ENCODE measurements at regions not wholly inside any gene's neighbourhood (a gene's known extent, or its start where the extent isn't known, plus 50 kb on each side); places are given as distances from the start of the nearest gene placed in this dataset.

GRCh38 chr9:135242406-135242805 is 154.9 kb downstream of the OLFM1 start (continued):
- TF ChIP-seq ZNF197 (CRISPR knock-in tag; IDR thresholded peaks at IDR 0.05; ENCODE audit: low read depth) (no peak), ZSCAN32 (CRISPR knock-in tag; IDR thresholded peaks at IDR 0.05) (no peak), ATF3 (IDR thresholded peaks at IDR 0.05) (no peak), ATF3 (CRISPR knock-in tag; conservative IDR thresholded peaks at IDR 0.05) (no peak)

- H3K27ac ChIP-seq (ENCODE audit: extremely low read depth, low read depth, low read length) = no peak overlapping the region
- TF ChIP-seq SFPQ (IDR thresholded peaks at IDR 0.05; ENCODE audit: low read depth, low read length) (no peak), ZC3H4 (CRISPR knock-in tag; IDR thresholded peaks at IDR 0.05; ENCODE audit: borderline replicate concordance) (no peak), THRAP3 (IDR thresholded peaks at IDR 0.05; ENCODE audit: borderline replicate concordance) (no peak), ZNF217 (CRISPR knock-in tag; IDR thresholded peaks at IDR 0.05) (no peak), CGGBP1 (CRISPR knock-in tag; IDR thresholded peaks at IDR 0.05) (no peak)
- CTCF ChIA-PET (ENCODE audit: low intra/inter-chr PET ratio) = no interaction called here
- 2% methylated on average over 31 of the region's 31 CpGs for WGBS (ENCODE audit: insufficient coverage, low coverage, missing lambda C conversion rate)
- H3K79me2 ChIP-seq (ENCODE audit: control insufficient read depth, insufficient read depth, low read length) = no peaks in the 10 kb centered on the region
- H3K4me2 ChIP-seq (ENCODE audit: insufficient read depth, low read length) = no peak overlapping the region
- peaks cover 13 to 100% of the 10 kb centered on the region in 2 experiments; a peak in 4 of 5 replicates for H3K27me3 ChIP-seq (ENCODE audit: control insufficient read depth in 2 of 2, insufficient read depth in 2 of 2, low read length in 2 of 2)
- in situ Hi-C loops (cut with MboI) = no loop called here
- no peak overlapping the region for H2AFZ ChIP-seq (ENCODE audit: low read depth, low read length)
- no peaks in the 10 kb centered on the region for H3K9me3 ChIP-seq (replicated peaks; ENCODE audit: control insufficient read depth, insufficient read depth, low read depth, low read length)
- BruUV-seq (replicated peaks) = no TSS peak
- H3K9ac ChIP-seq (ENCODE audit: insufficient read depth in 1 of 2, low read depth in 2 of 2, low read length in 2 of 2) = no peak overlapping the region
- H3K4me3 ChIP-seq = no peak overlapping the region
- POLR2A ChIA-PET = interaction anchor here (0.5 to 0.8 kb wide), 3 partner anchors 22 to 540 kb away, joined by 3 read pairs; no protein-coding TSS in a partner anchor
- intact Hi-C loops (cut with micrococcal nuclease) = no loop called here
- no peaks in the 10 kb centered on the region for H3K4me1 ChIP-seq (replicated peaks in 1 of 2; ENCODE audit: control insufficient read depth in 2 of 2, insufficient read depth in 2 of 2, low read length in 2 of 2)
- no peak for ATAC-seq
- DNase-seq (ENCODE audit: extremely low read depth in 1 of 4, low spot score in 3 of 4) = no peak
- no peaks in the 10 kb centered on the region for H3K9me1 ChIP-seq (ENCODE audit: control insufficient read depth, insufficient read depth, low read length)
- no peak for FAIRE-seq
- peaks cover 23% of the 10 kb centered on the region for H4K20me1 ChIP-seq (replicated peaks; ENCODE audit: control insufficient read depth, insufficient read depth, low read length)
- H3K36me3 ChIP-seq (ENCODE audit: control insufficient read depth, insufficient read depth, low read length) = no peaks in the 10 kb centered on the region
Measured at GRCh38 chr9:135243201-135244190, 156.0 kb downstream of the OLFM1 start.

Measured in K562 (cell line).